ENCODE measurements at regions not wholly inside any gene's neighbourhood (a gene's known extent, or its start where the extent isn't known, plus 50 kb on each side); places are given as distances from the start of the nearest gene placed in this dataset.

DNA sequence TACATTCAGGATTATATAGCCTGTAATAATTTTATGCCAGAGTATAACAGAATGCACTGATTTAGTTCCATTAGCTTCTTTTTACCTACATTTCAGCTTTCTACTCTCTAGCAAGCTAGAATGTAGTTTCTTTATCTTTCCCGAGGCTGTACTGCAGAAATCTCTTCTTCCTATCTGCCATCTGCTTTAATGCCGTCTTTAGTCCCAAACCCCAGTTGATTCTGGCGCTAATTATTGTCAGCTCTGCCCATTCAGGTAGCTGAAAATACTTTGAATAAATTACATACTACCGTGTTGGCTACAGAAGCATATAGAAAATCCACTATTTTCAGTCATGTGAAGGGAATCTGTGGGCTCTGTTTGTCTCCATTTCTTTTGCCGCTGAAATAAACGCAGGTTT lies 706.7 kb downstream of the NTRK3 start:
- TF ChIP-seq, protein P1, sequence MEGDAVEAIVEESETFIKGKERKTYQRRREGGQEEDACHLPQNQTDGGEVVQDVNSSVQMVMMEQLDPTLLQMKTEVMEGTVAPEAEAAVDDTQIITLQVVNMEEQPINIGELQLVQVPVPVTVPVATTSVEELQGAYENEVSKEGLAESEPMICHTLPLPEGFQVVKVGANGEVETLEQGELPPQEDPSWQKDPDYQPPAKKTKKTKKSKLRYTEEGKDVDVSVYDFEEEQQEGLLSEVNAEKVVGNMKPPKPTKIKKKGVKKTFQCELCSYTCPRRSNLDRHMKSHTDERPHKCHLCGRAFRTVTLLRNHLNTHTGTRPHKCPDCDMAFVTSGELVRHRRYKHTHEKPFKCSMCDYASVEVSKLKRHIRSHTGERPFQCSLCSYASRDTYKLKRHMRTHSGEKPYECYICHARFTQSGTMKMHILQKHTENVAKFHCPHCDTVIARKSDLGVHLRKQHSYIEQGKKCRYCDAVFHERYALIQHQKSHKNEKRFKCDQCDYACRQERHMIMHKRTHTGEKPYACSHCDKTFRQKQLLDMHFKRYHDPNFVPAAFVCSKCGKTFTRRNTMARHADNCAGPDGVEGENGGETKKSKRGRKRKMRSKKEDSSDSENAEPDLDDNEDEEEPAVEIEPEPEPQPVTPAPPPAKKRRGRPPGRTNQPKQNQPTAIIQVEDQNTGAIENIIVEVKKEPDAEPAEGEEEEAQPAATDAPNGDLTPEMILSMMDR (IDR thresholded peaks at IDR 0.05), result no peak
- TF ChIP-seq EP300 (IDR thresholded peaks at IDR 0.05) (no peak), POLR2A (IDR thresholded peaks at IDR 0.05; ENCODE audit: low read depth) (no peak), POLR2AphosphoS5 (IDR thresholded peaks at IDR 0.05) (no peak)
